NCI-H226 (cell line): ENCODE measurements at regions not wholly inside any gene's neighbourhood (a gene's known extent, or its start where the extent isn't known, plus 50 kb on each side); places are given as distances from the start of the nearest gene placed in this dataset.
A peak's percentile ranks its signal among the peaks of the same experiment; 100 is the strongest.

Experiments used
- DNase-seq: peaks from one replicate; pipeline ENCODE4 v3.0.0-alpha.2; 2015

DNA sequence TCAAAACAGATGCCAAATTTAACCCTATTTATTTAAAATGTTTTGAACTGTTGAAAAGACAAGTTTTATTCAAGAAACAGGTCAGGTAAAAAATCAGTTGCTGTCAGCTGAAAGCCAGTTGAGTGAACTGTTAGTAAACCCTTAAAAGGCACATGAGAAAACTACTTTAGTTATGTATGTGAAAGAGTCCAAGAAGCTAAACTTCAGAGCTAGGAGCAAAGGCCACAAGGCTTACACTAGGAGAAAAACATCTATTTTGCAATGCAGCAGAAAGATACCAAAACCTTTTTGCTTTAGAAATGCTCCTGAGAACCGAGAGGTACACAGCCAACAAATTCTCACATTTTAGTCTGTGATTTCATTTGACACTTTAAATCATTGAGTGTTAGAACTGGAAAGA, 375.2 kb downstream of the FSCB start:
- DNase-seq, result no peak

DNA sequence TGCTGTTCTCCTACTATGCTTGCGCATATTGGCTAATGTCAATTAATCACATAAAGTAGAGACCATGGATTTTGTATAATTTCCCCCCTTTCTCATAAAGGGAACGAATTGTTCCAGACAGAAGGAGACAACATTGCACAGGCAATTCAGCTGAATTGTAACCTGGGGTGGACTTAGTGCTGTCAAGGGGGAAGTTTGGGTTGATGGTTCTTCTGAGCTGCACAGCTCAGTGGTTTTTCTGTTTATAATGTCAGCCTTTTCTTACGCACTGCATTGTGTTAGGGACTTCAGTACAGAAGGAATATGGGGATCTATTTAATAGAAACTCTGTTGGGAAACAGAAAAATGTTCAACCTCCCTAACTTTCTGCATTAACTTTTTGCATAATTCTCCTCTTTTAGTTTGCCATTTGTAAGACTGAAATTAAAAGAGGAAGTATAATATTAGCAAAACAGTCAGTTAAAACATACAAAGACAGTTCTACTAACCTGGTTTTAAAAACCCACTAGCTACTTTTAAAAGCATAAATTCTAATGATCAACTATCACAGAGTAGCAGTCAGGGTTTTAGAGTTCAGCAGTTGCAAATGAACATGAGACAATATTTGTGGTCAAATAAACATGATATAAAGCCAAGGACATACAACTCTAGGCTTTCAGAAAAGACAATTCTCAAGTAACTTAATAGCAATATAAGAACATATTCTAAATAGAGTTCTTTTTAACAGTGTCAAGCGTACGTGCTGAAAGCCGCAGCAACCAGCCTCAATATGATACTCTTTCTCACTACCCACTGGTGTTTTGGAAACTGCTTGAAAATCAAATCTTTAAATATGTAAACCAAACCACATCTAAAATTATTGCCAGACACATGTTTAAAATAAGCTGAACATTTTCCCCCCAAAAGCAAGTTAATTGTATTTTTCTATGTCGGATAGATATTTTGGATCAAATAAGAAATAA, 393.0 kb downstream of the FSCB start:
- DNase-seq, result no peak

DNA sequence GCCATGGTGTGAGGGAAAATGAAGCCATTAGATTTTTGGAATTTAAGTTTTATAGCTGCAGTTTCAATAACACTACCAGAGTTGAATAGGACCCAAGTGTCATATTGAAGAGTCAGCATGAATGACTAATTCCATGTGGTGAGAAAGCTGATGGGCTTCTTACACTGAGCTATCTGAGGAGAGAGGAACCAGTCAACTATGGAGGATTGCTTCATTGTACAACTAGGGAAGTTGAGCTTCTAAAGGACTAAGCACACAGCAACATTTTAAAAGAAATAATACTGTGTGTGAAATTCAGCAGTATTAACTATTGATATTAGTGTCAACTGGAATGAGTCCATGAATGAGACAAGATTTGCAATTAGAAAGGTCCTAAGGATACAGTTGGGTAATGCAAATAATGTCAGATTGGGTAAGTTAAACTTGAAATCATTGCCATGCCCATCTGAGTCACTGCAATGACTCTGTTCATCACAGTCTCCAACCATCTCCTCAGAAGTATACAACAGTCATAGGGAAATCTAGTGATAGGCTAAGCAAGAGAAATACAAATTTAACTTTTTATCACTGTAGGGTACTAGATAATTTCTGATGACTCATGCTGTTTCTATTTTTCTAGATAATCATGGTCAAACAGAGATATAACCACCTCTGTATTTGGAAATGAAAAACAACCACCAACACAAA, 394.2 kb downstream of the FSCB start:
- peak; percentile 83 for DNase-seq

DNA sequence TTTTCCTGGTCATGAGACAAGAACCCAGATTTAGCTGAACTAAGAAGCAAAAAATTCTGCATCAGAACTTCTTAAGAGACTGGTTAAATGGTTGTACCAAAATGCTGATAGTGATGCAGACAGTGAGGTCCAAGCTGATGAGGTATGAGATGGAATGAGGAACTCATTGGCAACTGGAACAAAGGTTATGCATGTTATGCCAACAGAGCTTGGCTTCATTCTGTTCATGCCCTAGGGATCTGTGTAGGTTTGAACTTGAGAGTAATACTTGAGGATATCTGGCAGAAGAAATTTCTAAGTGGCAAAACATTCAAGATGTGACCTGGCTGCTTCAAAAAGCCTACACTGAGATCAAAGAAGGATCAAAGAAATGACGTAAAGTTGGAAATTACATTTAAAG, 398.0 kb downstream of the FSCB start:
- peak; percentile 32 for DNase-seq

DNA sequence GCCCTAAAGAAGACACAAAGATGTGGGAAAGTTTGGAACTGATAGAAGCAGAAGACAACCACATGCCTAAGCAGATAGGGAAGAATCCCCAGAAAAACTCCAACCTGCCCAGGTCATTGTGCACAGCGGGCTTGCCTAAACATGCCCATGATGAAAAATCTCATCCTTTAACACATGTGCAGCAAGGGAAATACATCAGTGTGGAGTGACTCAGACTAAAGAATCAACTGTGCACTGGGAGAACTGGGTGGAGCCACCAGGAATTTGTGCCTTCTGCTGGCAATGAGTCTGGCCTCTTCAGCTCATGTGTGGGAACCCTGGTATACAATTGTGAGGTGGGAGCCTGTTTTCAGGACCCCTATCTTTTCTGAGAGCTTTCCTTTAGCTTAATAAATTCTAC, 398.5 kb downstream of the FSCB start:
- DNase-seq, result peak; percentile 23

DNA sequence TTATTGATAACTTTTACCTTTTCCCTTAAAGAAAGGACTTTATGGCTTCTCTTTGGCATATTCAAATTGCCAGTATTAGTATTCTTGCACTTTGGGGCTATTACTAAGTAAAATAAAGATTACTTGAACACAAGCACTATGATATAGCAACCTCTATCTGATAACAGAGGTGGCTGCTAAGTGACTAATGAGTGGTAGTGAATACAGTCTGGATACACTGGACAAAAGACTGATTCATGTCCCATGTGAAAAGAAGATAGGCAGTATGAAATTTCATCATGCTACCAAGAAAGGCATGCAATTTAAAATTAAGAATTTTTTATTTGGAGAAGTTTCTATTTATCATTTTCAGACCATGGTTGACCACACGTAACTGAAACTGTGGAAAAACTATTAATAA, 399.9 kb downstream of the FSCB start:
- DNase-seq, result peak; percentile 11

DNA sequence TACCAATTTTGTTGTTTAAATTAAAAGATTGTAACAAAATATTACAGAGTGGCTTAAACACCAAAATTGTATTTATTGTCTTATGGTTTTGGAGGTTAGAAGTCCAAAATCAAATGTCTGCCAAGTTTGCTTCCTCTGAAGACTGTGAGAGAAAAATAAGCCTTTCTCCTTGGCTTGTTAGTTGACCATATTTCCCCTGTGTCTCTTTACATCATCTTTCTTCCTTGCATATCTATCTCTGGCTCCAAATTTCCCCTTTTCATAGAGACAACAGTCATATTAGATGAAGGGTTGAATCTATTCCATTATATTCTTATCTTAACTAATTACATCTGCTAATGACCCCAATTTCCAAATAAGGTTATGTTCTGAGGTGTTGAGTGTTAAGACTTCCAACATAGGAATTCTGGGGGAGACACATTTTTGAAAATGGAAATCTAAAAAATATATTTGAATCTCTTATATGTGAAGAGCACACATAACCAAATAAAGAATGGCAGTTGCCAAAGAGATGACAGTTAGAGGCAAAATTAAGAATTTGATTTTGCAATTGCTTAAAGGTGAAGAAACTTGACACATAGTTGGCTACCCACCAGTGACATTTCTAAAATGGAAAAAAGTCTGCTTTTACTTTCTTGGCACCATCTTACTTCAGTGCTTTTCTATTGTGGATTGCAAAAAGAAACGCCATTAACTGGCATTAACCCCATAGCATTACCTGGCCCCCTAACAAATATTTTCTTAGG, 407.2 kb downstream of the FSCB start:
- DNase-seq, result no peak

DNA sequence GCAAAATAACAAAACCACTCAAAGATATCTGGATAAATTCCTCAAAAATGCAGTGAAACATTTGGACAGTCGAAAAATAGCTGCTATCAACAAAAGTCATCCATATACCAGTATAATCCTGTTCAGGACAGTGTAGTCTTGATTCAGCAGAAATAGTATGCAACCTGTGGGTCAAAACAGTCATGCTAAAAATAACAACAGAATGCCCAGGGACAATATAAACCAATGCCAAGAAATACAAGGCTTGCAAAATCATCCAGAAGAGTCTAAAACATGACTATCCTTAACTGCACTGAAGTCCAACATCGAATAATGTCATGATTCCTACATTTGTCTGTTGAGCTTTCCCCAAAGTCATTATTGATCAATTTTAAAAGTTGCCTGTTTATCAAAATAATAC, 425.9 kb downstream of the FSCB start:
- no peak for DNase-seq

DNA sequence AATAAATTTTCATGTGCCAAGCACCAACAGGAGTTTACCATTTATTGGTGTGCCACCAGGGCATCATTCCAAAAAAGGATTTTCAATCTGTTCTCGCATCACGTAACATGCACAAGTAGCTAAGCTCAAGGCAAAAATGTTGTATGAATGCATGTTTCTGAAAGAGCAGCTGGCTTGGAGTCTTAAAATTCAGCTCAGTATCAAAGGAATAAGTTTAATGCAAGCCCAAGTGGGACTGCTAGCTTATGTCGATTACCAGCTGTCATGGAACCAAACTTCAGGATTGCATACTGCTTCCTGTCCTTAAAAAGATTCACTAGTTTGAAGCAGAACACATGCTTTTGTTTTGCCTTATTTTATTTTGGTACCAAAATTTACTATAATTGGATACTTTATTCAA, 437.0 kb downstream of the FSCB start:
- no peak for DNase-seq

DNA sequence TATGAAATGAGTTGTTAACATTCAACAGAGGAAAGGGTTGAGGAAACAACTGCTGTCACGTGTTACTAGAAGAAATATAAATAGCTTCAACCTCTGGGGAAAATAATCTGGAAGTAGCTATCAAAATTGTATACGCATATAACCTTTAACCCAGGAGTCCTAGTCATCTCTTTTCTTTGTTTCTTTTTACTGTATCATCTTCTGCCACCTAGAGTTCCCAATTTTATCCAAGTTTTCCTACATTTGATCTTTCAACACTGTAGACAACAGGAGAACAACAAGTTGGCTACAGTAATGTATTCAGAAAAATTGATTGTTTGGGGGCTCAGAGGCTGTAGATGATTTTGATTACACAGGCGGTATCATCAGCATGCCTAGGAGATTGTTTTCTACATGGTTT, 453.7 kb downstream of the FSCB start:
- DNase-seq, result no peak

DNA sequence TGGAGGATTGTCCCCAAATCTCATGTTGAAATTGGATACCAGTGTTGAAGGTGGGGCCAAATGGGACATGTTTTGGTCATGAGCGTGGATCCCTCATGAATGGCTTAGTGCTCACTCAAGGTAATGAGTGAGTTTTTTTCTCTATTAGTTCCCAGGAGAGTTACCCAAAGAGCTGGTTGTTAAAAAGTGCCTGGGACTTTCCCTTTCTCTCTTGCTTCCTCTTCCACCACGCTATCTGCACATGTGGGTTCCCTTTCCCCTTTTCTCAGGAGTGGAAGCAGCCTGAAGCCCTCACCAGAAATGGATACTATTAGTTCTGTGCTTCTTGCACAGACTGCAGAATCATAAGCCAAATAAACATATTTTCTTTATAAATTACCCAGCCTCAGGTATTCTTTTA, 465.4 kb downstream of the FSCB start:
- no peak for DNase-seq

DNA sequence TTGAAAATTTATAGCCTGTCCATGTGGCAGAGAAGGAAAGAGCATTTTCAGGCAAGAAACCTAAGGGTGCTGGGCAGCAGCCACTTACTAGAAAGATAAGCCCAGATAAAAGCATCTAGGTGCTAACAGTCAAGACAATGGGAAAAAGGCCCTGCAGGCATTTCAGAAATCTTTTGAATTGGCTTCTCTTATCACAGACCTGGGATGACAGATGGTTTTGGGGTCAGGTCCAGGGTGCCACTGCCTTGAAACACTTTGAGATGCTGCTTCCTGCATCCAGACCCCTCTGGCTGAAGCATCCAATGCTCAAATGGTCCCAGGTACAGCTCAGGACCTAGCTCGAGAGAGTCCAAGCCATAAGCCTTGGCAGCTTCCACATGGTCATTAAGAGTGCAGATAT, 466.5 kb downstream of the FSCB start:
- DNase-seq, result peak; percentile 64

DNA sequence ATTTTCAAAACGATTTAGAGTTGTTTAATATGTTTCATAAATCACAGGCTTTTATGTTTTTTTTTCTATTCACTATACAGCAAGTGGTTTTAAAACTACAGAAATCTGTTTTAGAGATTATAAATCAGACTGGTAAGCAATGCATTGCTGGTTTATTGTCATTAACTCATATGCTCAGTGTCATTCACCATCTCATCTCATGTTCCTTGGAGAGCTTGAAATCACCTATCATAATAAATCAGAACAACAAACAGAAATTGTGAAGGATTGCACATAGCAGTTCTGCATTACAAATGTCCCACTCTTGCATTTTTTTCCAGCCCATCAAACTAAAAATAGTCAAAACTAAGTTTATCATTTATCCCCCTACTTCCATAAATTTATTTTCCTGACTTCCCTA, 470.8 kb downstream of the FSCB start:
- no peak for DNase-seq

DNA sequence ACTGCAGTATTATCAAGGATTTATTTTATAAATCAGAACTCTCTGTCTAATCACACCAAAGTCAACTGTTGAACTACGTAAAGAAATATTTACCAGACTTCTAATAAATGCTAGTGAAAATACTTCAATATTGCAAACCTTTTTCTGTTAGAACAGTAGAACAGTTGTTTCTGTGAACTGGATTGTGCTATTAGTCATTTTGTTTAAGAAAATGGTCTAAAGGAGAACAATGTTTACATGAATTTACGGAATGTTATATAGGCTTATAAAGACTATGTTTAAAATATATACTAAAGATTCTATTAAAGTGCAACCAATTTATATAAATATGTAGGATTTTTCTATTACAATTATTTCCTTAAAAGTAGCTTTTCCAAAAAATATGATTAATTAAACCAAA, 471.4 kb downstream of the FSCB start:
- DNase-seq, result no peak

DNA sequence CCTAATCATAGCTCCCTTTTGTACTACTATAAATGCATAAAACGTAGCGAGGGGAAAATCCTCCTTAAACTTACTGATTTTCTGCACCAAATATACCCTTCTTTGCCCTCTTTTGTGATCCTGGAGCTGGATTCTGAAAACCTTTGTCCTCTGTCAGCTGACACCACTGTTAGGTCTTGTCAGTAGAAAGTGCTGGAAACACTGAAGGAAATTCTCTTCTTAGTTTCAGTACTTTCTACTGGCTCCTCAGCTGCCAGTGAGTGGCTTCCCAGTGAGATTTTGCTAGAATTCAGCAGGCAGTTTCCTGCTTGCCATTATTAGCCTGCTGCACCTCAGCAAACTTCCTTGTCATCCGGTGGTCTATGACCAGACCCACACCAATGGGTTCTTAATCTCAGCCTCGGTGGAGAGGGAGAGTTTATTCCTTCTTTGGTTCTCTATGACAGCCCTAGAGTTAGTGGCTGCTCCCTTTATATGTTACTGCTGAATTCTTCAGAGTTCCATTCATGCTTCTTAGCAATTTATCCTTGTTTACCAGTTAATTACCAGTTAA, 476.2 kb downstream of the FSCB start:
- no peak for DNase-seq

DNA sequence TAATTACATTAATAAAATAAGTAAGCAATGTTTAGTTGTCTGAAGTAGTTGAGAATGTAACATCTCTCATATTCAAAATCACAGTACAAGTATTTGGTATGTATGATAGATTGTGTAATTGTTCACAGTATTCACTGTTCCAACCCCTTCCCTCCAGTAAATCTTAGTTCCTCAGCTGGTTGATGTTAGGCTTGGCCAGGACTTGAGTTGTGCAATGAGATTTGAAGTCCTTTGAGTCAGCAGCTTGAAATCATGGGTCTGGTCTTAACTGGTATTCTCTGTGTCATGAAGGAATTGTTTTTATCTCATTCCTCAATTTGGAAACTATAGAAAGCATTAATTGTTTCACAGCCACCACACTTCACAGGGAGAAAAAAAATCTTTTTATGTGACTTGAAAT, 477.1 kb downstream of the FSCB start:
- peak; percentile 87 for DNase-seq

DNA sequence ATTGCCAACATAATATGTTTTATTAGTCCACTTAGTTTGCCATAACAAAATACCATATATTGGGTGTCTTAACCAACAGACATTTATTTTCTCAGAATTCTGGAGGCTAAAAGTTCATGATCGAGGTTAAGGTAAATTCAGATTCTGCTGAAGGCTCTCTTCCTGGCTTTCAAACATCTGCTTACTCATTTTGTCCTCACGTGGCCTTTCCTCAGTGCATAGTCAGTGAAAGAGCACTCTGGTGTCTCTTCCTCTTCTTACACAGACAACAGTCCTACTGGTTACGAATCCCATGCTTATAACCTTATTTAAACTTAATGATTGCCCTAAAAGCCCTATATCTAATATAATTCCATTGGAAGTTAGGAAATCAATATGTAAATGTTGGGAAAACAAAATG, 479.7 kb downstream of the FSCB start:
- no peak for DNase-seq

DNA sequence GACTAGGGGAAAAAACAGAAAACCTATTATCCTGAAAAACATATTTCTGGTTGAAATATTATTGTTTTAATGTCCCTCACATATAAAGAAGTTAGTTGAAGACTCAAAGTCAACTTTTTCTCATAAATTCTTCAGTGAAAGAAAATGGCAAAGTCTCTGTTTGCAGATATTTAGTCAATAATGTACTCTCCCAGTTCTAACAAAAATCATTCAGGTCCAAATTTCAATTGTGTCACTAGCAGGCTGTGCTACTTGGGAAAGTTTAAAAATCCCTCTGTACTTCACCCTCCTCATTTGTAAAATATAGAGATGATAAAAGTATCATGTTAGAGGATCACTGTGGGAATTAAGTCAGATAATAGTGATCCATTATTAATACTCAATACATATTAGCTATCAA, 496.5 kb downstream of the FSCB start:
- DNase-seq, result no peak

DNA sequence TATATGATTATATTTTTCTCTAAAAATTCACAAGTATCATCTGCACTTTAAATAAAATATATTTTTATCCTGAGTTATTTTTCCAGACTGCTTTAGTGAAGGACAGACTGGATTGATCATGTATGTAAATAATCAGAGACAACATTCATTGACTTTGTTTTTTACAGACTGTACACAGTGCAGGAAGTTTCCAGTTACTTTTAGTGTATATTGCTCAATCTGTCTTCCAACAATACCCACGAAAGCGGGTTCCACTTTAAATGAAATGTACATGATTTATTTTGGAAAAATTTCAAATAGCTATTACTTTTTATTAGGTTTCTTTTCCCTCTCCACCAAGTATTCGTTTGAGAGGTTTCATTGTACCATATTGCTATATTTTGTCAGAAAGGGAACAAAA, 497.0 kb downstream of the FSCB start:
- no peak for DNase-seq

DNA sequence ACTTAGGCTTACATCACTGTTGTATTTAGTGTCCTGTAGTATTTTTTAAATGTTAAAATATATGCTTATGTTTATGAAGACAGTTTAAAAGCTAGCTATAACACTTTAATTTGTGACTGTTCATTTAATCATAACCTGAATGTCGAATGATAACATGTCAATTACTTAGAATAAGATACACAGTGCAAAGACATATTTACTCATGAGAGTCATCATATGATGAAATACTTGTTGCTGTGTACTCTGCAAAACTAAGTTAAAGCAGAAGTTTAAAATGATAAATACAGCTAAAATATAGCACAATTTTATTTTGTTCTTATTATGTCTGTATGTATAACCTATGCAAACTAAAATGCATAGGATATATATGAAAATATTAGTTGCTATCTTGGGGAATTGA, 497.4 kb downstream of the FSCB start:
- no peak for DNase-seq

DNA sequence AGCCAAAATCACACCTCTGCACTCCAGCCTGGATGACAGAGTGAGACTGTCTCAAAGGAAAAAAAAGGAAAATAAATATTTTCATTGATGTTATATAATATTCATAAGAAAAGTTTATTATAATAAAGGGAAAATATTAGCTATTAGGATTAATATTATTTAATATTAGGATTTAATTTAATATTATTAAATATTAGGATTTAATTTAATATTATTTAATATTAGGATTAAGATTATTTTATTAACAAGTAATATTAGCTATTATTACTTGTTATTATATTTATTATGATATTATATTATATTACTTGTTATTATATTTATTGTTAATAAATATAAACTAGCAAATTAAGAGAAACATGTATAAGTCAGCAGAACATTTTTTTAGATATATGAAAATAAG, 518.1 kb downstream of the FSCB start:
- DNase-seq, result no peak

DNA sequence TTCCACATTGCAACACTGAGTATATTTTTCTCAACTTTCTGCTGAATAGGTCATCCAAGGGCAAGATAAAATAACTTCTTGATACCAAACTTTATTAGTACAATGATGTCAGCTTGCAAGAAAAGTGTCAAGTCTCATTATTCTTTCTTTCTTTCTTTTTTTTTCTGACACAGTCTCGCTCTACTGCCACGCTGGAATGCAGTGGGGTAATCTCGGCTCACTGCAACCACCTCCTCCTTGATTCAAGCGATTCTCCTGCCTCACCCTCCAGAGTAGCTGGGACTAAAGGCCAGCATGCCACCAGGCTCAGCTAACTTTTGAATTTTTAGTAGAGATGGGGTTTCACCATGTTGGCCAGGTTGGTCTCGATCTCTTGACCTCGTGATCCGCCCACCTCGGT, 523.4 kb downstream of the FSCB start:
- DNase-seq, result no peak

DNA sequence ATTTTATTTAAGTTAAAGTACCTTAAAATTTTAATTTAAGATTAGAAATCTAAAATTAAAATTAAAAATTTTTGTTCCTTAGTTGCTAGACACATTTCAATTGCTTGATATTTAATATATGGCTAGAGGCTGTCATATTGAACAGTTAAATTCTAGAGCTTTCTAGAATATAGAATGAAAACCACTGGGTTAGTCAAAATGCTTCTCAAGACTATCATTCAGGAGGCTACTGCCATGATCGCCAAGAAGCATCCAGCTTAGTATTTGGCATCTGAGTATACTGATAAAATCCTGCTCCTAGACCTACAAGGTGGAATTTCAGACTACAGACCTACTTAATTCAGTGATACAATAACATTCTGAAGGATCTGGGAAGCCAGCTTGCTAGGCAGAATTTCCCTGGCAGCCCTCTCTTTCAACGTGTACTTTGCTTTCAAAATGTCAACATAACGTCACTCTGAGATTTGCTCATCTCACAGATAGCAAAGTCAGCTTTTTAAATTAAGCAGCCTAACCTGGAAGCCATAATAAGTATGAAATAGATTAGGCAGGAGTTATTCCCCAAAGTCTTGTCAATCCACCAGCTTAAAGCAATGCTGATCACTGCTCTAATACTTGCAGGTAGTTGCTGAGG, 525.8 kb downstream of the FSCB start:
- DNase-seq, result no peak
